ENCODE measurements at regions not wholly inside any gene's neighbourhood (a gene's known extent, or its start where the extent isn't known, plus 50 kb on each side); places are given as distances from the start of the nearest gene placed in this dataset.

DNA sequence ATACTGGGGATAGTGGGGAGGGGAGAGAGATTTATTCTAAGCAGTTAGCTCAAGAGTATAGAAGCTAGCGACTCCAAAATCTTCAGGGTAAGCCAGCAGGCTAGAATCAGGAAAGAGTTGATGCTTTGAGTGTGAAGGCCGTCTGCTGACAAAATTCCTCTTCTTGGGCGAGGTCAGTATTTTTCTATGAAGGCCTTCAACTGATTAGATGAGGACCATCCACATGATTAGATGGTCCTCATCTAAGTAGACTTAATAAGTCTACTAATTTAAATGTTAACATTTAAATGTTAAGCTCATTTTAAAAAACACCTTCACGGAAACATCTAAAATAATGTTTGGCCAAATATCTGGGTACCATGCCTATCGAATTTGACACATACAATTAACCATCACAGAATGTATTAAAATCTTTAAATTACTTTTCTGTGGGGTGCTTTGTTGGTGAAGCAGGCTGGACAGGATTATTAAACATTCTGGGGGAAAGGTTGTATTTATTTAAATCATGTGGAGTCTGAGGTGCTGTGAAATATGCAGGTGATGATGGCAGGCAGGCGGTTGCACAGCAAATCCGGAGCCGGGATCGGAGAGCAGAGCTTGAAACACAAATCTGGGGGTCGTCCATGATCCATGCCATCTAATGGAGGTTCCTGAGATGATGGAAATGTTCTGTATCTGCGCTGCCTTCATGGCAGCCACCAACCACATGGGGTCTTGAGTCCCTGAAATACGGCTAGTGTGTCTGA is 49.8 kb upstream of the ADORA2B start:
- Histone ChIP-seq H3K9ac (replicated peaks; ENCODE audit: extremely low read depth, insufficient read depth, low read length) (no peak overlapping the region), H3K4me3 (replicated peaks in 1 of 3; ENCODE audit: insufficient read depth in 1 of 3, low read depth in 1 of 3, low read length in 3 of 3) (no peak overlapping the region), H3K36me3 (ENCODE audit: control insufficient read depth in 2 of 2, extremely low read depth in 1 of 2, insufficient read depth in 2 of 2, low read length in 2 of 2) (no peaks in the 10 kb centered on the region), H3K4me2 (ENCODE audit: insufficient read depth, low read length) (no peak overlapping the region), H3K9me3 (replicated peaks; ENCODE audit: control insufficient read depth, insufficient read depth, low read length) (no peaks in the 10 kb centered on the region), H3K79me2 (ENCODE audit: control insufficient read depth, insufficient read depth, low read length) (no peaks in the 10 kb centered on the region), H3K27me3 (ENCODE audit: control insufficient read depth in 2 of 2, insufficient read depth in 2 of 2, low read length in 2 of 2) (no peaks in the 10 kb centered on the region), H3K9me1 (replicated peaks; ENCODE audit: control insufficient read depth, extremely low read depth, insufficient read depth, low read length) (no peaks in the 10 kb centered on the region), H3K4me1 (ENCODE audit: control insufficient read depth, extremely low read depth, insufficient read depth, low read length) (peaks cover 11% of the 10 kb centered on the region), H4K20me1 (replicated peaks; ENCODE audit: control insufficient read depth, extremely low read depth, insufficient read depth, low read length) (no peaks in the 10 kb centered on the region), H2AFZ (ENCODE audit: low read depth, low read length) (no peak overlapping the region), H3K27ac (ENCODE audit: insufficient read depth, low read depth, low read length) (no peak overlapping the region)
- TF ChIP-seq FOS (IDR thresholded peaks at IDR 0.05; ENCODE audit: borderline replicate concordance, insufficient read depth, low read length): no peak
- TF ChIP-seq, protein P1, sequence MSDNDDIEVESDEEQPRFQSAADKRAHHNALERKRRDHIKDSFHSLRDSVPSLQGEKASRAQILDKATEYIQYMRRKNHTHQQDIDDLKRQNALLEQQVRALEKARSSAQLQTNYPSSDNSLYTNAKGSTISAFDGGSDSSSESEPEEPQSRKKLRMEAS (IDR thresholded peaks at IDR 0.05; ENCODE audit: insufficient read depth, insufficient read length): no peak
- TF ChIP-seq JUN (IDR thresholded peaks at IDR 0.05; ENCODE audit: borderline replicate concordance, insufficient read depth, insufficient read length, low read depth): no peak
- TF ChIP-seq EZH2 (IDR thresholded peaks at IDR 0.05; ENCODE audit: borderline replicate concordance, low read depth, low read length, severe bottlenecking): no peak
- no peak for TF ChIP-seq GATA2 (IDR thresholded peaks at IDR 0.05; ENCODE audit: insufficient read depth, insufficient read length, low read depth, low read length)
- TF ChIP-seq POLR2AphosphoS5 (IDR thresholded peaks at IDR 0.05; ENCODE audit: insufficient read depth, low read depth, low read length): no peak
- no peak for TF ChIP-seq MYC (IDR thresholded peaks at IDR 0.05; ENCODE audit: low read depth, low read length)
- TF ChIP-seq, protein P2, sequence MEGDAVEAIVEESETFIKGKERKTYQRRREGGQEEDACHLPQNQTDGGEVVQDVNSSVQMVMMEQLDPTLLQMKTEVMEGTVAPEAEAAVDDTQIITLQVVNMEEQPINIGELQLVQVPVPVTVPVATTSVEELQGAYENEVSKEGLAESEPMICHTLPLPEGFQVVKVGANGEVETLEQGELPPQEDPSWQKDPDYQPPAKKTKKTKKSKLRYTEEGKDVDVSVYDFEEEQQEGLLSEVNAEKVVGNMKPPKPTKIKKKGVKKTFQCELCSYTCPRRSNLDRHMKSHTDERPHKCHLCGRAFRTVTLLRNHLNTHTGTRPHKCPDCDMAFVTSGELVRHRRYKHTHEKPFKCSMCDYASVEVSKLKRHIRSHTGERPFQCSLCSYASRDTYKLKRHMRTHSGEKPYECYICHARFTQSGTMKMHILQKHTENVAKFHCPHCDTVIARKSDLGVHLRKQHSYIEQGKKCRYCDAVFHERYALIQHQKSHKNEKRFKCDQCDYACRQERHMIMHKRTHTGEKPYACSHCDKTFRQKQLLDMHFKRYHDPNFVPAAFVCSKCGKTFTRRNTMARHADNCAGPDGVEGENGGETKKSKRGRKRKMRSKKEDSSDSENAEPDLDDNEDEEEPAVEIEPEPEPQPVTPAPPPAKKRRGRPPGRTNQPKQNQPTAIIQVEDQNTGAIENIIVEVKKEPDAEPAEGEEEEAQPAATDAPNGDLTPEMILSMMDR (IDR thresholded peaks at IDR 0.05; ENCODE audit: extremely low read depth in 1 of 2, insufficient read depth in 1 of 2, low read depth in 1 of 2, low read length in 2 of 2): no peak
- TF ChIP-seq POLR2A (IDR thresholded peaks at IDR 0.05; ENCODE audit: low read depth, low read length): no peak
- CTCF ChIA-PET: no interaction called here
- DNase-seq (ENCODE audit: low read depth, low spot score) (no peak), FAIRE-seq (no peak)
- intact Hi-C loops (cut with micrococcal nuclease) (no loop called here), dilution Hi-C loops (cut with MboI; ENCODE audit: extremely low pct_ligation_motif_present, low sequenced_read_pairs) (no loop called here)
- BruUV-seq (replicated peaks): no TSS peak
- POLR2A ChIA-PET: no interaction called here
